ENCODE measurements at regions not wholly inside any gene's neighbourhood (a gene's known extent, or its start where the extent isn't known, plus 50 kb on each side); places are given as distances from the start of the nearest gene placed in this dataset.

- H3K27me3 ChIP-seq = no peaks in the 10 kb centered on the region
- peak overlapping the region in 1 of 3 donors; percentile 74 for H3K27ac ChIP-seq
- H3K4me3 ChIP-seq = no peak overlapping the region
- no peaks in the 10 kb centered on the region for H3K9me3 ChIP-seq
- TF ChIP-seq CTCF (IDR thresholded peaks at IDR 0.05) (no peak), POLR2A (IDR thresholded peaks at IDR 0.05) (no peak)
- intact Hi-C loops (cut with DNase I) = no loop called here
- DNase-seq = no peak
- ATAC-seq = peak; percentile 90 to 99 (median 97)
- H3K36me3 ChIP-seq = no peaks in the 10 kb centered on the region
- H3K4me1 ChIP-seq = peaks cover 0 to 19% (median 6%) of the 10 kb centered on the region in 4 donors
Measured at GRCh38 chr14:86708846-86709339, 1178.9 kb downstream of the FLRT2 start.

- ATAC-seq (no peak), DNase-seq (no peak)
- Histone ChIP-seq H3K27me3 (no peaks in the 10 kb centered on the region), H3K4me3 (no peak overlapping the region), H3K36me3 (no peaks in the 10 kb centered on the region), H3K27ac (no peak overlapping the region), H3K4me1 (peaks cover 0 to 19% (median 6%) of the 10 kb centered on the region in 4 donors), H3K9me3 (no peaks in the 10 kb centered on the region)
- intact Hi-C loops (cut with DNase I) = no loop called here
- no peak for TF ChIP-seq POLR2A (IDR thresholded peaks at IDR 0.05)
- TF ChIP-seq CTCF (IDR thresholded peaks at IDR 0.05) = no peak
Measured at GRCh38 chr14:86707071-86707470, 1177.1 kb downstream of the FLRT2 start.

GRCh38 chr14:86683561-86683960, 1153.6 kb downstream of the FLRT2 start:
- ATAC-seq (no peak), DNase-seq (no peak)
- intact Hi-C loops (cut with DNase I) = no loop called here
- Histone ChIP-seq H3K4me3 (no peak overlapping the region), H3K9me3 (no peaks in the 10 kb centered on the region), H3K27me3 (no peaks in the 10 kb centered on the region), H3K36me3 (no peaks in the 10 kb centered on the region), H3K27ac (no peak overlapping the region), H3K4me1 (no peaks in the 10 kb centered on the region)
- WGBS (ENCODE audit: insufficient coverage, low coverage, low lambda C conversion rate, missing lambda C conversion rate) = 82% methylated on average over 1 of the region's 1 CpG
- TF ChIP-seq POLR2A (IDR thresholded peaks at IDR 0.05) (no peak), CTCF (IDR thresholded peaks at IDR 0.05) (no peak)

- WGBS (ENCODE audit: insufficient coverage, low coverage, low lambda C conversion rate, missing lambda C conversion rate) = 81% methylated on average over 3 of the region's 3 CpGs
- no peaks in the 10 kb centered on the region for H3K9me3 ChIP-seq
- DNase-seq (no peak), ATAC-seq (no peak)
- no peaks in the 10 kb centered on the region for H3K27me3 ChIP-seq
- TF ChIP-seq POLR2A (IDR thresholded peaks at IDR 0.05) = no peak
- no peak for TF ChIP-seq CTCF (IDR thresholded peaks at IDR 0.05)
- no peak overlapping the region for H3K4me3 ChIP-seq
- intact Hi-C loops (cut with DNase I) = no loop called here
- no peak overlapping the region for H3K27ac ChIP-seq
- H3K4me1 ChIP-seq = no peaks in the 10 kb centered on the region
- no peaks in the 10 kb centered on the region for H3K36me3 ChIP-seq
Measured at GRCh38 chr14:86675059-86675458, 1145.1 kb downstream of the FLRT2 start.

- TF ChIP-seq POLR2A (IDR thresholded peaks at IDR 0.05) (no peak), CTCF (IDR thresholded peaks at IDR 0.05) (no peak)
- H3K27ac ChIP-seq = no peak overlapping the region
- DNase-seq = no peak
- intact Hi-C loops (cut with DNase I) = no loop called here
- no peaks in the 10 kb centered on the region for H3K27me3 ChIP-seq
- no peaks in the 10 kb centered on the region for H3K36me3 ChIP-seq
- H3K4me1 ChIP-seq = no peaks in the 10 kb centered on the region
- ATAC-seq = peak; percentile 71 to 87 (median 76)
- H3K9me3 ChIP-seq = no peaks in the 10 kb centered on the region
- no peak overlapping the region for H3K4me3 ChIP-seq
Measured at GRCh38 chr14:86673523-86673969, 1143.6 kb downstream of the FLRT2 start.

Data from right lobe of liver (tissue), 6 donors.